ENCODE measurements at regions not wholly inside any gene's neighbourhood (a gene's known extent, or its start where the extent isn't known, plus 50 kb on each side); places are given as distances from the start of the nearest gene placed in this dataset.

- H3K27me3 Mint-ChIP-seq: peaks cover 29% of the 10 kb centered on the region
- no peaks in the 10 kb centered on the region for H3K36me3 Mint-ChIP-seq (ENCODE audit: low read depth)
- H3K4me1 Mint-ChIP-seq (ENCODE audit: low read depth): no peaks in the 10 kb centered on the region
- H3K4me3 Mint-ChIP-seq: no peak overlapping the region
- no peaks in the 10 kb centered on the region for H3K9me3 Mint-ChIP-seq
- no peak overlapping the region for H3K27ac Mint-ChIP-seq
These were observed 185.1 kb upstream of the CDKN3 start for GRCh38 chr14:54211551-54212308.

GRCh38 chr14:54213536-54213935, 183.3 kb upstream of the CDKN3 start:
- Mint-ChIP-seq H3K36me3 (ENCODE audit: low read depth) (no peaks in the 10 kb centered on the region), H3K27ac (no peak overlapping the region), H3K27me3 (peaks cover 39% of the 10 kb centered on the region), H3K9me3 (no peaks in the 10 kb centered on the region), H3K4me3 (no peak overlapping the region), H3K4me1 (ENCODE audit: low read depth) (no peaks in the 10 kb centered on the region)

GRCh38 chr14:54216827-54217226, 180.0 kb upstream of the CDKN3 start:
- H3K36me3 Mint-ChIP-seq (ENCODE audit: low read depth): no peaks in the 10 kb centered on the region
- H3K27me3 Mint-ChIP-seq: peaks cover 71% of the 10 kb centered on the region
- H3K4me3 Mint-ChIP-seq: no peak overlapping the region
- H3K27ac Mint-ChIP-seq: no peak overlapping the region
- no peaks in the 10 kb centered on the region for H3K9me3 Mint-ChIP-seq
- peaks cover 15% of the 10 kb centered on the region for H3K4me1 Mint-ChIP-seq (ENCODE audit: low read depth)

DNA sequence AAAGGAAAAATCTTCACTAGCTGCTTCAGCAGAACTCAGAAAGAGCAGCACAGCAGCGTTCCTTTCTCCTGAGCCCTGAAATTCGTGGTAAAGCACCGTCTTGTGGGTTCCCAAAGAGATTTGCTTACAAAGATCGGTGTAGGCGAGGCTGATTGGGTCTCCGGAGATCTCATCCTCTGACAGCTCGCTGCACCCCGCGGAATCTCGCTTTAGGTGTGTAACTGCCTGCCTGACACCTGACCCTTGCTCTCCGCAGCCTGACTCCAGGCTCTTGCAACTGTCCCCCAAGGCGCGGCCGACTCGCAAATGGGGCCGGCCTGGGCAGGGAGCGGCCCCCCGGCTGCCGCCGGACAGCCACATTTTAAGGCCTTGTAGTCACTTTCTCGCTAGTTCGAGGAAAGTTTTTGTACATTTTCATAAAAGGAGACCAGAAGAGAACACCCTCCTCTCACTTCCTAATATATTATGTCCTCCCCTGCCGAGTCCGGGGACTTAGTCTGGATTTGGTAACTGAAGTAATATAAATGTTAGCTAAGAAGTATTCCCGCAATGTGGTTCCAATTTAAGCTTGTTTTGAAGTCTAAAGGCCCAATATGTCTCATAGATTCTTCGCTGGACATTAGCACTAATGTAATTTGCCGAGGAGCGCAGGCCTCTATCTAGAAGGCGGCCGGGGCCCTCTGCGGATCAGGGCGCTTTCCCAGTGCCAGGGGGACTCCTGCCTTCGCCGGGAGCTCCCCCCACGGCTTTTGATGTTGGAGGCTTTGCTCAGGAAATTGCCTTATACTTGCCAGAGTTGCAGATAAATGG, 177.3 kb upstream of the CDKN3 start:
- H3K9me3 Mint-ChIP-seq: no peaks in the 10 kb centered on the region
- peaks cover 86% of the 10 kb centered on the region for H3K27me3 Mint-ChIP-seq
- no peaks in the 10 kb centered on the region for H3K36me3 Mint-ChIP-seq (ENCODE audit: low read depth)
- H3K27ac Mint-ChIP-seq: no peak overlapping the region
- H3K4me3 Mint-ChIP-seq: peak overlapping the region; percentile 54
- H3K4me1 Mint-ChIP-seq (ENCODE audit: low read depth): peaks cover 15% of the 10 kb centered on the region

DNA sequence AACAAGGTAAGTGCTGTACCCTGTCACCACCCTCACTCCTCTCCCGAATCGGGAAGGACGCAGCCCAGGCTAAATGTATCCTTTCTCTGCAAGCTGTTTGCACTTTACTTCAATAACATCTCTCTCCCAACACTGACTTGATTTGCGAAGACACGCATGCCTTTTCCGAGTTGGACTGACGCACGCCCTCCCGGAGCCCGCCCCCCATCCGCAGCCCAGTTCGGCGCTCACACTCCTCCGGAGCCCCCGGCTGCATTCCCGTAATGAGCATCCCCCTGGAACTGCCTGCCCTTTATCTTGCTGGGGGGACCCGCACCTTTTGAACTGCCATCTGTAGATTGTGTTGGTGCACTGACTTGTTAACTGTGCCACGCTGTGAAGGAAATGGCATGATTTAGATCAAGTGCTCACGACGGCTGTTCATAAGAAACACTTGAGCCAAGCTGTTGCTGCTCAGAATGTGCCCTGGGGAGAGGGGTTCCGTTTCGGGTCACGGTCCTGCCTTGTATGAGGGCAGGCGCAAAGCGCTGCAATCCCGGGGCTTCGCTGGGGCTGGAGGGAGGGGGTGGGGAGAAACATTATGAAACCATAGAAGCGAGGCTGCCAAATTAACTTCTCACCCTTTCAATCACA, 176.6 kb upstream of the CDKN3 start:
- Mint-ChIP-seq H3K4me1 (ENCODE audit: low read depth) (peaks cover 15% of the 10 kb centered on the region), H3K36me3 (ENCODE audit: low read depth) (no peaks in the 10 kb centered on the region), H3K27me3 (peaks cover 90% of the 10 kb centered on the region), H3K9me3 (no peaks in the 10 kb centered on the region), H3K4me3 (peak overlapping the region; percentile 54), H3K27ac (no peak overlapping the region)

GRCh38 chr14:54220704-54221431, 175.9 kb upstream of the CDKN3 start:
- Mint-ChIP-seq H3K27ac (no peak overlapping the region), H3K9me3 (no peaks in the 10 kb centered on the region), H3K36me3 (ENCODE audit: low read depth) (no peaks in the 10 kb centered on the region), H3K4me3 (no peak overlapping the region), H3K27me3 (peaks cover 89% of the 10 kb centered on the region), H3K4me1 (ENCODE audit: low read depth) (peaks cover 15% of the 10 kb centered on the region)

DNA sequence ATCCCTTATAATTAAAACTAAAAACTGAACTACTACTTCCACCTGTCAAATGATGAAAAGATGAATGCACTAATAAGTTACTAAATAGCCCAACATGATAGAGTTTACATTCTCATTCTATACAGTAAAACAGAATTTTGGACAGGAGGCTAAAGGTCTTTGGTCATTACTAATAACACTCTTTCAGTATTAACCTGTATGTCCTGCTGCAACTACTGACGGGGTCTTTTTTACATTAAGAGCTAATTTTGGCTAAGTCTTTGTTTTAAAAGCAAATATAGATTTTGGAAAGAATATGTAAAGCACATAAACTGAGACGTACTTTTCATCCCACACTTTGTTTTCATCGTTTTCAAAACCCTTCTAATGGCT, 175.4 kb upstream of the CDKN3 start:
- Mint-ChIP-seq H3K4me3 (no peak overlapping the region), H3K9me3 (no peaks in the 10 kb centered on the region), H3K27ac (no peak overlapping the region), H3K27me3 (peaks cover 88% of the 10 kb centered on the region), H3K4me1 (ENCODE audit: low read depth) (peaks cover 15% of the 10 kb centered on the region), H3K36me3 (ENCODE audit: low read depth) (no peaks in the 10 kb centered on the region)

DNA sequence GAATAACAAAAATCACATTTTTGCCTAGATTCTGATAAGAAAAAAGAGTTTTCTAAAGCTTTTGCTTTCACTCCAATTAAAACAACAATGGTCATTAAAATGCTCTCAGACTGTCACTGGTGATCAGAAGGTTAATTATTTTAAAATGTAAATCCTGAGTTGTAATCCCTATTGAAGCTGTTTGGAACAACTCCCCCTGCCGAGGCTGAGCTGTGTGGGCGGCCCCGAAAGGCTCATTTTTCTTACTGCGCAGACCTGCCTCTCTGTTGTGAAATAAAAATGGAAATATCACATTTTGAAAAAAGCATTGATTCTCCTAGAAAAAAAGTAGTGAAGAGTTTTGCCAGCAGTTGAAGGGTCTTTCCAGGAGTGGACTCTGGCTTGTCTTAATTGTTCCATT, 174.8 kb upstream of the CDKN3 start:
- Mint-ChIP-seq H3K4me1 (ENCODE audit: low read depth) (peaks cover 15% of the 10 kb centered on the region), H3K4me3 (no peak overlapping the region), H3K27ac (no peak overlapping the region), H3K27me3 (peaks cover 84% of the 10 kb centered on the region), H3K9me3 (no peaks in the 10 kb centered on the region), H3K36me3 (ENCODE audit: low read depth) (no peaks in the 10 kb centered on the region)

GRCh38 chr14:54223831-54224402, 172.9 kb upstream of the CDKN3 start:
- H3K4me1 Mint-ChIP-seq (ENCODE audit: low read depth): peaks cover 15% of the 10 kb centered on the region
- H3K36me3 Mint-ChIP-seq (ENCODE audit: low read depth): no peaks in the 10 kb centered on the region
- no peak overlapping the region for H3K27ac Mint-ChIP-seq
- no peaks in the 10 kb centered on the region for H3K9me3 Mint-ChIP-seq
- H3K4me3 Mint-ChIP-seq: no peak overlapping the region
- H3K27me3 Mint-ChIP-seq: peaks cover 82% of the 10 kb centered on the region

DNA sequence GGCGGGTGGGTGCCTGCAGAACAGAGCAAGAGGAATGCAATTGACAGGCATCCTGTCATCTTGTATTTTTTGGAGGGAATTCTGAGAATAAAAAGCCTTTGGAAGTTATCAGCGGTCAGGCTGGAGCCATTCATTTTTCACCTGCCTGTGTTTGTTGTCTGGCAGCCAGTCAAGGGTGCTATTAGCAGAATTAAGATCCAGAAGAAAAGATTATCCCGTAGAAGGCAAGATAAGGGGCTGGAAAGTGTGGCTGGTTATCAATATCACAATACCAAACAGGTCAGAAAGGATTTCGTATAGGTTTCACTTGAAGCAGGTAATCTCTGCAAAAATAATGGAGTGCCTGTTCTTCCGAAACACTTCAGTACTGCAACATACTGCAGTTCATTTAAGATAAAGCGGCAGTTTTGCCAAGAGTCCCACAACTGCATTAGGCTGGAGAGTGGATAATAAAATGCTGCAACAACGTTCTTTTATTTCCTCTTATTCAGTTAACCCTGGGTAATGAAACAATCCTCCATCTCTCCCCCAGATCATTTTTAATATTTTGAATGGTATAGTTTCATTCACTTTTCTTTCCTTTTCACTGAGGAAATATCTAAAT, 171.2 kb upstream of the CDKN3 start:
- peaks cover 72% of the 10 kb centered on the region for H3K27me3 Mint-ChIP-seq
- peaks cover 4% of the 10 kb centered on the region for H3K4me1 Mint-ChIP-seq (ENCODE audit: low read depth)
- no peak overlapping the region for H3K27ac Mint-ChIP-seq
- no peaks in the 10 kb centered on the region for H3K36me3 Mint-ChIP-seq (ENCODE audit: low read depth)
- H3K9me3 Mint-ChIP-seq: no peaks in the 10 kb centered on the region
- H3K4me3 Mint-ChIP-seq: no peak overlapping the region

DNA sequence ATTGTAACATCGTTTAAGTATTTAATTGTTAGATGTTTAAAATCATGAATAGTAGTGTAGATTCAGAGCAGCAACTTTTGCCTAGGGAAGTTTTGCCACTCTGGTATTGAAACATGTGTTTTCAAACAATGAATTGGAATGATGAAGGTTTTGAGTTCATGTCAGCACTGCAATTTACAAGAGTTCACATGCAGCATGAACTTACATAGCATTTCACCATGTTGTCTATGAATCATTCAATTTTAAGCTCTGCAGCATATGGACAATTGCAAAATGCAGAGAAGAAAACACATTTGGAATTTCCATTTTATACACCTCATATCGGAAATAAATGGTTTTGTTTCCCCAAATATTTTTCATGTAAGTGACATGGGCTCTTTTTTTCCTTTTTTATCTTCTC, 170.7 kb upstream of the CDKN3 start:
- Mint-ChIP-seq H3K9me3 (no peaks in the 10 kb centered on the region), H3K4me1 (ENCODE audit: low read depth) (no peaks in the 10 kb centered on the region), H3K36me3 (ENCODE audit: low read depth) (no peaks in the 10 kb centered on the region), H3K27ac (no peak overlapping the region), H3K4me3 (no peak overlapping the region), H3K27me3 (peaks cover 66% of the 10 kb centered on the region)

DNA sequence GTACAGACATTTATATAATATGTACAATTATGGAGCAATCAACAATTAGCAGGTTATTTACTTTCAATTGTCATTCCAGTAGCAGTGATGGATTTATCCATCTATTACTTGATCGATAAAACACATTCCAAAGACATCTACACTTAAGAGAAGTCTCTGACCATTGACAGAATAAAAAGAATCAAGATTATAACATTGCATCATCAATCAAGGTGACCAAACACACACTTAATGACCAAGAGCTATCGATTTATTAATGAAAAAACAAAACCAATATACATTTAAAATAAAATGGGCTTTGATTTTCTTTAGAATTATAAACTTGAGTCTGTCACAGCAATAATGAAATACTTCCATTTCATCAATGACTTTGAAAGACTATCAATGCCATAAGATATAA, 170.2 kb upstream of the CDKN3 start:
- no peak overlapping the region for H3K27ac Mint-ChIP-seq
- no peaks in the 10 kb centered on the region for H3K36me3 Mint-ChIP-seq (ENCODE audit: low read depth)
- peaks cover 62% of the 10 kb centered on the region for H3K27me3 Mint-ChIP-seq
- no peaks in the 10 kb centered on the region for H3K4me1 Mint-ChIP-seq (ENCODE audit: low read depth)
- no peak overlapping the region for H3K4me3 Mint-ChIP-seq
- H3K9me3 Mint-ChIP-seq: no peaks in the 10 kb centered on the region

DNA sequence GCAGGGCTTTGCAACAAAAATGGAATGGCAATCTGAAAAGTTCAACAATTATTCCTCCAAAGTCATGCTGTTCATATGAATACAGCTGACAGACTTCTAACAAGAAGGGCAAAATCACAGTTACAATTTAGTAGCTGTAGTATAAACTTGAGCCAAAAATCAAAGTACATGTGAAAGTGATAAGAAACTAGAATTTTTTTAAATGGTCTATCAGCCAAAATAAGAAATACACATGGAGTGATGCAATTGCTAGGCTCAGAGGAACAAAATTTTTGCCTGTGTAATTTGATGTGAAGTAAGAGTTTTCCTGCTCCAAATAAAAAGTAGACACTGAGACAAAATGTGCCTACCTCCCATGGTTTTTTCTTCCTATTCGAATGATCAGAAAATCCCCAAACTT, 167.7 kb upstream of the CDKN3 start:
- Mint-ChIP-seq H3K4me1 (ENCODE audit: low read depth) (no peaks in the 10 kb centered on the region), H3K4me3 (no peak overlapping the region), H3K36me3 (ENCODE audit: low read depth) (no peaks in the 10 kb centered on the region), H3K27ac (no peak overlapping the region), H3K27me3 (peaks cover 41% of the 10 kb centered on the region), H3K9me3 (peaks cover 4% of the 10 kb centered on the region)

DNA sequence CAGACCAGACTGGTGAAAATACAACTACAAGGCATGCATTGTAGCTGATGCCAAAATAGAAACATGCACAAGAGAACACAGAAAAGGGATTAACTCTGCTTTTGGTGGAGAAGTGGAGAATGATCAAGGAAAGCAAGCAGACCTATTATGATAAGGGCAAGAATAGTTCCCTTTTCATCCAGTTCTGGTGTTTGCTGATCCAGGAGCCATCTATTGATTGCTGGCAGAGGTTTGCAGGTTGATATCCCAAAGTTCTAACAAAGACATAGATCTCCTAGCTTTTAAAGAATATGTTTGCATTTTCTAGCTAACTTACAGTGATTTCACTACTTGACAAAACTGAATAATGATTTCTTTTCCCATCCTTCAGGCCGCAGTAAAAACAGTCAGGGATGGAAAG, 166.2 kb upstream of the CDKN3 start:
- Mint-ChIP-seq H3K36me3 (ENCODE audit: low read depth) (no peaks in the 10 kb centered on the region), H3K4me1 (ENCODE audit: low read depth) (no peaks in the 10 kb centered on the region), H3K4me3 (no peak overlapping the region), H3K27ac (no peak overlapping the region), H3K9me3 (peaks cover 4% of the 10 kb centered on the region), H3K27me3 (peaks cover 32% of the 10 kb centered on the region)

Data from stimulated activated naive CD8-positive, alpha-beta T cell treated with anti-CD3 and anti-CD28 coated beads, Interleukin-15, Interleukin-2, amounts not matched to agents 100 ng/mL and 50 ng/mL, for 24 hours (primary cell).